Gastroesophageal sphincter (tissue), 4 donors: ENCODE measurements at regions not wholly inside any gene's neighbourhood (a gene's known extent, or its start where the extent isn't known, plus 50 kb on each side); places are given as distances from the start of the nearest gene placed in this dataset.

ENCODE experiments used
- ATAC-seq: fragments of 150-250 bp; one replicate; pipeline ENCODE4 v1.9.1; 2016; ENCODE audit warnings: mild to moderate bottlenecking, moderate library complexity
- H3K27ac ChIP-seq, 4 donors: fragments of 200-600 bp; sonication (generic) in 3 of 4; 1 replicate in 3 of 4; 2 replicates in 1 of 4; pipeline ENCODE4 v1.5.1; 2016 to 2019
- H3K27me3 ChIP-seq: fragments of 200-600 bp; sonication (generic); one replicate; pipeline ENCODE4 v1.5.1; 2019
- H3K36me3 ChIP-seq, 2 donors: fragments of 200-600 bp; sonication (generic); one replicate each; pipeline ENCODE4 v1.5.1; 2019; ENCODE audit warnings: control low read depth in 1 of 2
- H3K4me1 ChIP-seq, 3 donors: fragments of 200-600 bp; sonication (generic); 1 replicate in 2 of 3; 2 replicates in 1 of 3; pipeline ENCODE4 v1.5.1; 2016 to 2019; ENCODE audit warnings: control low read depth in 2 of 3
- H3K4me3 ChIP-seq, 2 donors: fragments of 200-600 bp; sonication (generic); one replicate each; pipeline ENCODE4 v1.5.1; 2019; ENCODE audit warnings: mild to moderate bottlenecking in 1 of 2, moderate library complexity in 1 of 2
- H3K9me3 ChIP-seq, 3 donors: fragments of 200-600 bp; sonication (generic); one replicate each; pipeline ENCODE4 v1.5.1; 2017 to 2019; ENCODE audit warnings: control low read depth in 2 of 3
- EP300 ChIP-seq: sonication (generic); formaldehyde crosslinking; IDR thresholded peaks from one replicate; pipeline ENCODE4 v1.6.1; 2017; ENCODE audit warnings: antibody characterized with exemption, mild to moderate bottlenecking
- POLR2A ChIP-seq, 2 donors: fragments of 450-650 bp; IDR thresholded peaks; one replicate each; pipeline ENCODE4 v1.6.1; 2017; ENCODE audit warnings: antibody characterized with exemption in 2 of 2, mild to moderate bottlenecking in 2 of 2, moderate library complexity in 1 of 2
- POLR2AphosphoS5 ChIP-seq: sonication (generic); formaldehyde crosslinking; IDR thresholded peaks from one replicate; pipeline ENCODE4 v1.6.1; 2017; ENCODE audit warnings: antibody characterized with exemption
- WGBS, 2 donors: methylation state at CpG; one replicate each; pipeline ENCODE4 v1.1.5; 2018; ENCODE audit warnings: low coverage in 1 of 2; 5-methylcytosine and 5-hydroxymethylcytosine counted together
- TF ChIP-seq, protein P1 (sequence below), 4 experiments: fragments of 200-600 bp in 2 of 4; fragments of 450-650 bp in 2 of 4; sonication (generic) in 1 of 4; IDR thresholded peaks; one replicate each; pipeline ENCODE4 v1.5.1; 2017 to 2019; ENCODE audit warnings: antibody characterized with exemption in 4 of 4, mild to moderate bottlenecking in 2 of 4, moderate library complexity in 2 of 4

- Histone ChIP-seq H3K36me3 (no peaks in the 10 kb centered on the region), H3K27ac (no peak overlapping the region), H3K4me1 (no peaks in the 10 kb centered on the region), H3K9me3 (no peaks in the 10 kb centered on the region), H3K4me3 (no peak overlapping the region), H3K27me3 (no peaks in the 10 kb centered on the region)
- WGBS, 2 donors = 57 to 69% methylated on average over 1 of the region's 1 CpG
- no peak for ATAC-seq
- no peak for TF ChIP-seq EP300
- TF ChIP-seq POLR2AphosphoS5 = no peak
- no peak for TF ChIP-seq POLR2A (IDR thresholded peaks at IDR 0.05)
- TF ChIP-seq, protein P1, sequence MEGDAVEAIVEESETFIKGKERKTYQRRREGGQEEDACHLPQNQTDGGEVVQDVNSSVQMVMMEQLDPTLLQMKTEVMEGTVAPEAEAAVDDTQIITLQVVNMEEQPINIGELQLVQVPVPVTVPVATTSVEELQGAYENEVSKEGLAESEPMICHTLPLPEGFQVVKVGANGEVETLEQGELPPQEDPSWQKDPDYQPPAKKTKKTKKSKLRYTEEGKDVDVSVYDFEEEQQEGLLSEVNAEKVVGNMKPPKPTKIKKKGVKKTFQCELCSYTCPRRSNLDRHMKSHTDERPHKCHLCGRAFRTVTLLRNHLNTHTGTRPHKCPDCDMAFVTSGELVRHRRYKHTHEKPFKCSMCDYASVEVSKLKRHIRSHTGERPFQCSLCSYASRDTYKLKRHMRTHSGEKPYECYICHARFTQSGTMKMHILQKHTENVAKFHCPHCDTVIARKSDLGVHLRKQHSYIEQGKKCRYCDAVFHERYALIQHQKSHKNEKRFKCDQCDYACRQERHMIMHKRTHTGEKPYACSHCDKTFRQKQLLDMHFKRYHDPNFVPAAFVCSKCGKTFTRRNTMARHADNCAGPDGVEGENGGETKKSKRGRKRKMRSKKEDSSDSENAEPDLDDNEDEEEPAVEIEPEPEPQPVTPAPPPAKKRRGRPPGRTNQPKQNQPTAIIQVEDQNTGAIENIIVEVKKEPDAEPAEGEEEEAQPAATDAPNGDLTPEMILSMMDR (IDR thresholded peaks at IDR 0.05) = no peak
Observed at GRCh38 chr10:109127363-109127762, 795.9 kb downstream of the XPNPEP1 start.

GRCh38 chr10:109126541-109126940, 796.8 kb downstream of the XPNPEP1 start:
- ATAC-seq = no peak
- no peak overlapping the region for H3K27ac ChIP-seq
- H3K36me3 ChIP-seq = no peaks in the 10 kb centered on the region
- no peak overlapping the region for H3K4me3 ChIP-seq
- H3K4me1 ChIP-seq = no peaks in the 10 kb centered on the region
- no peaks in the 10 kb centered on the region for H3K27me3 ChIP-seq
- H3K9me3 ChIP-seq = no peaks in the 10 kb centered on the region
- 82 to 100% methylated on average over 1 to 3 of the region's 3 CpGs for WGBS, 2 donors
- TF ChIP-seq POLR2AphosphoS5 (no peak), POLR2A (IDR thresholded peaks at IDR 0.05) (no peak), EP300 (no peak)
- TF ChIP-seq, protein P1 (IDR thresholded peaks at IDR 0.05) = no peak

- WGBS, 2 donors = 67% methylated on average over 1 of the region's 1 CpG
- no peak overlapping the region for H3K27ac ChIP-seq
- ATAC-seq = no peak
Observed at GRCh38 chr10:109126016-109126415, 797.3 kb downstream of the XPNPEP1 start.

GRCh38 chr10:109115179-109115578, 808.1 kb downstream of the XPNPEP1 start:
- TF ChIP-seq POLR2AphosphoS5 = no peak
- Histone ChIP-seq H3K4me1 (no peaks in the 10 kb centered on the region), H3K4me3 (no peak overlapping the region), H3K27ac (no peak overlapping the region), H3K27me3 (no peaks in the 10 kb centered on the region), H3K36me3 (no peaks in the 10 kb centered on the region), H3K9me3 (peaks cover 0 to 14% (median 0%) of the 10 kb centered on the region in 3 donors)
- WGBS, 2 donors = 65 to 80% methylated on average over 1 to 2 of the region's 2 CpGs
- ATAC-seq = no peak

More at GRCh38 chr10:109126016-109126415, 797.3 kb downstream of the XPNPEP1 start:
- Histone ChIP-seq H3K4me3 (no peak overlapping the region), H3K4me1 (no peaks in the 10 kb centered on the region), H3K36me3 (no peaks in the 10 kb centered on the region), H3K9me3 (no peaks in the 10 kb centered on the region), H3K27me3 (no peaks in the 10 kb centered on the region)
- TF ChIP-seq POLR2AphosphoS5 (no peak), POLR2A (IDR thresholded peaks at IDR 0.05) (no peak), EP300 (no peak)
- TF ChIP-seq, protein P1 (IDR thresholded peaks at IDR 0.05) = no peak

- no peaks in the 10 kb centered on the region for H3K4me1 ChIP-seq
- TF ChIP-seq POLR2A (IDR thresholded peaks at IDR 0.05) = no peak
- TF ChIP-seq POLR2AphosphoS5 = no peak
- TF ChIP-seq EP300 = no peak
- TF ChIP-seq, protein P1 (IDR thresholded peaks at IDR 0.05) = no peak
- no peak overlapping the region for H3K27ac ChIP-seq
- H3K36me3 ChIP-seq = no peaks in the 10 kb centered on the region
- 81% methylated on average over 2 of the region's 2 CpGs; no CpG with 5 or more reads in 1 of the 2 donors for WGBS, 2 donors
- H3K27me3 ChIP-seq = no peaks in the 10 kb centered on the region
- ATAC-seq = no peak
- peaks cover 0 to 14% (median 0%) of the 10 kb centered on the region in 3 donors for H3K9me3 ChIP-seq
- no peak overlapping the region for H3K4me3 ChIP-seq
Observed at GRCh38 chr10:109114579-109114978, 808.7 kb downstream of the XPNPEP1 start.
